Brain pericyte (primary cell): ENCODE measurements at regions not wholly inside any gene's neighbourhood (a gene's known extent, or its start where the extent isn't known, plus 50 kb on each side); places are given as distances from the start of the nearest gene placed in this dataset.
"Not testable (repeated sequence)": the region's sequence is repeated elsewhere in the genome, so short reads cannot be mapped to it uniquely, and the experiment has no call there.

ENCODE experiments used
- DNase-seq: peaks from one replicate; pipeline ENCODE4 v3.0.0-alpha.2; 2012; ENCODE audit warnings: low read depth, low spot score

DNA sequence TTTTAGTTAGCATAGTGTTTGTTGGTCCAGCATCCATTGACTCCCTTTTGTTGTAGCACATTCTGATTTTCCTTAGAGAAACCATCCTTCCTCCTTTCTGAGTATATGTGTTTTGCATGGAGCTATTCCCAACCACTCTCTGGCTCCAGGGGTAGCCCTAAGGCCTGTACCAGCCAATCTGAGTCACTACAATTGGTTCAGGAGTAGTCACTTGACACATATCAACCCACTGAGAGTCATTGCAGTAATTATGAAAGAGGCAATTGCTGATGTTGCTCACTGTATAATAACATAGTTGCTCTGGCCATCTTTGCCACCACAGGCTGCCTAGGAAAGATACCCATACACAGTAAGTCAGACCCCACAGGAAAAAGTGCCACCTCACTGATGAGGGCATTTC lies 71.2 kb upstream of the GRID2 start:
- no peak for DNase-seq

DNA sequence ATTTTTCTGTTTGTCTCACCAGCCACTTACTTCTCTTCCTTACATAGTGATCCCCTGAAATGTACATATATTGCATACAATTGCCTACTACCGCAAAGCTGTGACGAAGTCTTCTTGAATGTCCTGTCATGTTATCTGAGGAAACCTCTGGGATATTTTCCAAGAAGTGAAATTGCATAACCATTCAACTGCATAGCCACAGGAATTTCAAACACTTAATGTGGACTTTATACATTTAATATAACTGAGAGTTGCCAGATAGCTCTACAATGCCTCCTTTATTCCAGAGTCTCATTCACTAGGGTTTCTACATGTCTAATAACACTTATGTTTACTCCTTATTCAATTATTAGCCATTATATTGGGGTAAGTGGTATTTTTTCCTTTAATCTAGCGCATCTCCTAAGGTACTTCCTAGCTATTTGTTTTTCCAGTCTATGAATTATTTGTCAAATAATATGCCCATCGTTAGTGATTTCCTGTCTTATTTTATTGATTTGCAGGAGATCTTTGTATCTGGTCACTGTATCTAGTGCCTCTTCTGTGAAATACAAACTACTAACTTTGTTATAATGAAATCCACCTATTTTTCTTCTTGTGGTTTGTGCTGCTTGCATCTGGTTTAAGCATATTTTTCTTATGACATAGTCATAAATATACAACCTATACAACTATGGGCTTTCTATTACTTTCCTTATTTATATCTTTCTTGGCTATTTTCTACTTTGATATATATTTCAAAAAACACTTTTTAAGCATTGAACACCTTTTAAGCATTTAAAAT lies 69.2 kb upstream of the GRID2 start:
- peak; percentile 71 for DNase-seq

DNA sequence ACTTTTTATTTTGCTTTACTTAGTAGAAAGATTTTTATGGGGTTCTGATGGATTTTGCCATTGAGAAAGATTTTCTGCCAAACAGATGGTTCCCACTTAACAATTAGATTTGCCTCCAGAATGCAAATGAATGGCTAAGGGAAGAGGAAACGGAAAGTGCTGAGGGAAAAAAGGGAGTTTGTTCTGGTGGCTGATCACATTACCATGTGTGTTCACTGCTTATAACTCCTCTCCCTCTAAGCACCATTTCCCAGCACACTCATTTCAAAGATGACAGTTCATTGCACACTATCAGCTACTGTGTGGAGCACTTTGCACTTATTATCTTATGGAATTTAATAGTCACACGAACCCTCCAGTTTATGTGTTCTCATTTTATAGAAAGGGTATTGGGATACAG lies 68.0 kb upstream of the GRID2 start:
- DNase-seq, result no peak

DNA sequence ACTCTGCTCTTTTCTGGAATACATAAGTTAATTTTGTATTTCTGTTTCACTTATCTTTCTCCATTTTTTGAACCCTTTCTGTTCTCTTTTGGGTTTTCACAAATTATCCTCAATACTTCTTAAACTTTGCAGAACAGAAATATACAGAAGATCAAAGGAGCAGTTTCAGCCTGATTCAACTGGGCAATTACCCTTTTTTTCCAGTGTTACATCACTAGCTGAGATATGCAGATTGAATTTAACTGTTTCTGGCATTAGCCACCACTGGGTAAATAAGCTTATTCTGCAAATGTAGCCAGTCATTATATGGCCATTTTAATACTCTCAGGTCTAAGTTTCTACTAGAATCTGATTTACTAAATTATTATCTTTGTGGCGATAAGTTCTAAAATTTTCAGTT lies 66.9 kb upstream of the GRID2 start:
- DNase-seq, result no peak

DNA sequence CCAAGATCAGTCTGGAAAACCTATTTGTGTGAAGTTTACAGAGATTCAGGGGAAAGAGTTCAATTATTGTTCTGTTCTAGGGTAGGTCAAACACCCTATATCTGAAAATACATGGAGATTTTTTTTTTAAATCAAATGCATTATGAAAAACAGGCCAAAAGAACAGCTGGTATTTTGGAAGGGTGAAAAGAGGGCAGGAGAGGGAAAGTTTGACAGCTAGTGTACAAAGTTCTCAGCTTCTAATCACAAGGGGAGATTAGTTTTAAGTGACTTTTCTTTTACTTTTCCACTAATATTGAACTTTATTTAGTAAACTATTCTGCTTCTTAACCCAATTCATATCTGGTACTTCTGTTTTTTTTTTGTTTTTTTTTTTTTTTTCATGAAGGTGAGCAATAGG lies 66.2 kb upstream of the GRID2 start:
- no peak for DNase-seq

DNA sequence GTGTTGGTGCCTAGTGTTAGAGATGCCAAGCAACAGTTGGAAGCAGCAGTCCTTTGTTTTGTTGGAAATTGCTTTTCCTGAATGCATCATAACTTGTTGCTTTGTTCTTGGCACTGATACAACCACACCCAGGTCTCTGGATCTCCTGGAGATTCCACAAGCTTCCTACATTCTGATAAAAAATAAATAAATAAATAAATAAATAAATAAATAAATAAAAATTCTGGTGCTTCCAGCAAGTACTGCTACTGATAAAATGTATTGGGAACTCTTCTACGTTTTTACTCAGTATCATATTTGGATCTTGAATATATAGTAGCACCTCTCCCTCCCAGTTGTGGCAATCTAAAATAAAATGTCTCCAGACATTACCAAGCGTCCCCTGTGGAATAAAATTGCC lies 62.7 kb upstream of the GRID2 start:
- no peak for DNase-seq

DNA sequence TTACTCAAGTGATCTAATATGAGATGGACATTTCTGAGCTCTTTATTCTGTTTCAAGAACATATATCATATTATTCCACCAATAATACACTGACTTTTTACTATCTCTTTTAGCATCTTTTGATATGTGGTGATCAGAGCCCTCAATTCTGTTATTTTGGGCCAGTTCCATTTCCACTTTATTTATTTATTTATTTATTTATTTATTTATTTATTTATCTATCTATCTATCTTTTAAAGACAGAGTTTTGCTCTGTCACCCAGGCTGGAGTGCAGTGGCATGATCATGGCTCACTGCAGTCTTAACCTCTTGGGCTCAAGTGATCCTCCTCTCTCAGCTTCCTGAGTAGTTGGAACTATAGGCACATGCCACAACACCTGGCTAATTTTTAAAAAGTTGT lies 57.4 kb upstream of the GRID2 start:
- no peak for DNase-seq

DNA sequence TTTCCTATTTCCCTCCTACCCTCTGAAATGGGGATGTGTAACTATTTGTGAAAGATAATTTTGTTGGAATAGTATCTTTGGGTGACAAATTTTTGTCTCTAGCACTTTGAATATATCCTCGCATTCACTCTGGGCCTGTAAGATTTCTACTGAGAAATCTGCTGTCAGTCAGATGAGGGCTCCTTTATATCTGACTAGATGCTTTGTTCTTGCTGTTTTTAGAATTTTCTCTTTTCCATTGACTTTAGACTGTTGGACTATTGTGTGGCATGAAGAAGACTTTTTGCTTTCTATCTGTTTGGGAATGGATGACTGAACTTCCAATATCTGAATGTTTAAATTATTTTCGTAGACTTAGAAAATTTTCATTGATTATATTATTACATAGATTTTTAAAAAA lies 54.2 kb upstream of the GRID2 start:
- DNase-seq, result no peak

DNA sequence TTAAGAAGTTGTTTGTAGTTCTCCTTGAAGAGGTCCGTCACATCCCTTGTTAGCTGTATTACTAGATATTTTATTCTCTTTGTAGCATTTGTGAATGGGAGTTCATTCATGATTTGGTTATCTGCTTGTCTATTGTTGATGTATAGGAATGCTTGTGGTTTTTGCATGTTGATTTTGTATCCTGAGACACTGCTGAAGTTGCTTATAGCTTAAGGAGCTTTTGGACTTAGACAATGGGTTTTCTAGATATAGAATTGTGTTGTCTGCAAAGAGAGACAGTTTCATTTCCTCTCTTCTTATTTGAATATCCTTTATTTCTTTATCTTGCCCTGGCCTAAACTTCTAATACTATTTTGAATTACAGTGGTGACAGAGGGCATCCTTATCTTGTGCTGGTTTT lies 52.1 kb upstream of the GRID2 start:
- DNase-seq, result no peak

DNA sequence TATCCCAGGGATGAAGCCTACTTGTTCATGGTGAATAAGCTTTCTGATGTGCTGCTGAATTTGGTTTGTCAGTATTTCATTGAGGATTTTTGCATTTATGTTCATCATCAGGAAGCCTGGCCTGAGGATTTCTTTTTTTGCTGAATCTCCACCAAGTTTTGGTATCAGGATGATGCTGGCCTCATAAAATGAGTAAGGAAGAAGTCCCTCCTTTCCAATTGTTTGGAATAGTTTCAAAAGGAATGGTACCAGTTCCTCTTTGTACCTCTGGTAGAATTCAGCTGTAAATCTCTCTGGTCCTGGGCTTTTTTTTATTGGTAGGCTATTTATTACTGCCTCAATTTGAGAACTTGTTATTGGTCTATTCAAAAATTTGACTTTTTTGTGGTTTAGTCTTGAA lies 51.4 kb upstream of the GRID2 start:
- DNase-seq, result not testable (repeated sequence)

DNA sequence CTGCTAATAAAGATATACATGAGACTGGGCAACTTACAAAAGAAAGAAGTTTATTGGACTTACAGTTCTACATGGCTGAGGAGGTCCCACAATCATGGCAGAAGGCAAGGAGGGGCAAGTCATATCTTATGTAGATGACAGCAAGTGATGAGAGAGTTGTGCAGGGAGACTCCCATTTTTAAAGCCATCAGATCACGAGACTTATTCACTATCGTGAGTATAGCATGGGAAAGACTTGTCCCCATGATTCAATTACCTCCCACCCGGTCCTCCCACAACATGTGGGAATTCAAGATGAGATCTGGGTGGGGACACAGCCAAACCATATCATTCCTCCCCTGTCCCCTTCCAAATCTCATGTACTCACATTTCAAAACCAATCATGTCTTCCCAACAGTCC lies 50.9 kb upstream of the GRID2 start:
- no peak for DNase-seq

DNA sequence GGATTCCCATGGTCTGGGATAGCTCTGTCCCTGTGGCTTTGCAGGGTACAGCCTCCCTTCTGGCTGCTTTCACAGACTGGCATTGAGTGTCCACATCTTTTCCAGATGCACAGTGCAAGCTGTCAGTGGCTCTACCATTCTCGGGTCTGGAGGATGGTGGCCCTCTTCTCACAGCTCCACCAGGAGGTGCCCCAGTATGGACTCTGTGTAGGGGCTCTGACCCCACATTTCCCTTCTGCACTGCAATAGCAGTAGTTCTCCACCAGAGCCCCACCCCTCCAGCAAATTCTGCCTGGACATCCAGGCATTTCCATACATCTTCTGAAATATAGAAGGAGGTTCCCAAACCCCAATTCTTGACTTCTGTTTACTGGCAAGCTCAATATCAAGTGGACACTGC lies 50.2 kb upstream of the GRID2 start:
- no peak for DNase-seq
